ENCODE measurements at regions not wholly inside any gene's neighbourhood (a gene's known extent, or its start where the extent isn't known, plus 50 kb on each side); places are given as distances from the start of the nearest gene placed in this dataset.

- TF ChIP-seq CHD7 (IDR thresholded peaks at IDR 0.05; ENCODE audit: insufficient replicate concordance, low read length) (no peak), SUZ12 (IDR thresholded peaks at IDR 0.05; ENCODE audit: low read length) (no peak), SRF (IDR thresholded peaks at IDR 0.05; ENCODE audit: low read depth, low read length) (no peak), RBBP5 (IDR thresholded peaks at IDR 0.05; ENCODE audit: borderline replicate concordance, low read depth, low read length) (no peak), JUND (IDR thresholded peaks at IDR 0.05; ENCODE audit: low read length) (no peak), POLR2A (IDR thresholded peaks at IDR 0.05; ENCODE audit: control extremely low read depth in 1 of 2, low read depth in 2 of 2, low read length in 2 of 2) (no peak), JUN (IDR thresholded peaks at IDR 0.05; ENCODE audit: low read depth, low read length) (no peak), RAD21 (IDR thresholded peaks at IDR 0.05 in 1 of 2, conservative IDR thresholded peaks at IDR 0.05 in 1 of 2; ENCODE audit: low read depth in 2 of 2, low read length in 2 of 2) (no peak), TAF7 (optimal IDR thresholded peaks at IDR 0.05; ENCODE audit: borderline replicate concordance, low read depth, low read length) (no peak)
Measured at GRCh38 chr5:66362687-66363086, 218.6 kb downstream of the SREK1 start (continued).
